H1 (cell line): ENCODE measurements at regions not wholly inside any gene's neighbourhood (a gene's known extent, or its start where the extent isn't known, plus 50 kb on each side); places are given as distances from the start of the nearest gene placed in this dataset.

ENCODE experiments used
- CTCF ChIA-PET: fragments of 300-600 bp; sonication (Branson Sonifier 250); formaldehyde crosslinking; loops from one replicate; lab custom pipeline; 2021; ENCODE audit not compliant: partially characterized antibody; lab: Charles Lee
- POLR2A ChIA-PET: fragments of 300-600 bp; sonication (Branson Sonifier 250); formaldehyde crosslinking; loops from one replicate; lab custom pipeline; 2021; ENCODE audit warnings: inconsistent platforms; ENCODE audit not compliant: partially characterized antibody; lab: Charles Lee
- DNase-seq, 2 experiments: peaks; one replicate each; pipeline versions ENCODE4 v3.0.0 to v3.0.0-alpha.2; 2010 to 2022; ENCODE audit warnings: low spot score in 2 of 2, low read depth in 1 of 2, mixed read lengths in 1 of 2
- FAIRE-seq: peaks from 2 replicates; lab custom pipeline; 2011; peaks lifted over from hg19 to GRCh38; lab: Jason Lieb, UNC
- H2AFZ ChIP-seq: 2 replicates; pipeline ENCODE4 v1.8.1; 2012; ENCODE audit warnings: low read length, inconsistent platforms
- H2AK5ac ChIP-seq: 2 replicates; pipeline ENCODE4 v1.6.1; 2013; ENCODE audit warnings: low read depth, low read length
- H2BK120ac ChIP-seq: replicated peaks from 2 replicates; pipeline ENCODE3; 2013; ENCODE audit warnings: low read depth, low read length, inconsistent platforms
- H2BK12ac ChIP-seq: 2 replicates; pipeline ENCODE4 v1.6.1; 2013; ENCODE audit warnings: low read depth, low read length
- H2BK15ac ChIP-seq: 2 replicates; pipeline ENCODE4 v1.6.1; 2013; ENCODE audit warnings: low read length
- H2BK20ac ChIP-seq: 2 replicates; pipeline ENCODE4 v1.6.1; 2013; ENCODE audit warnings: low read length
- H2BK5ac ChIP-seq: 2 replicates; pipeline ENCODE4 v1.6.1; 2013; ENCODE audit warnings: low read depth, low read length
- H3K14ac ChIP-seq: 2 replicates; pipeline ENCODE4 v1.6.1; 2013; ENCODE audit warnings: inconsistent platforms; ENCODE audit not compliant: insufficient read length
- H3K18ac ChIP-seq: 2 replicates; pipeline ENCODE4 v1.6.1; 2013; ENCODE audit warnings: low read length; ENCODE audit errors: extremely low read depth
- H3K23ac ChIP-seq: 2 replicates; pipeline ENCODE4 v1.6.1; 2013; ENCODE audit warnings: inconsistent platforms; ENCODE audit not compliant: insufficient read length
- H3K23me2 ChIP-seq: 2 replicates; pipeline ENCODE4 v1.6.1; 2013; ENCODE audit warnings: low read depth, low read length
- H3K27ac ChIP-seq: 2 replicates; pipeline ENCODE4 v1.6.1; 2011; ENCODE audit warnings: low read depth, low read length, inconsistent platforms
- H3K27me3 ChIP-seq, 4 experiments: replicated peaks in 1 of 4; 1 replicate in 1 of 4; 2 replicates in 3 of 4; pipeline versions ENCODE4 v1.6.1 to v1.8.1; 2011 to 2013; ENCODE audit warnings: low read length in 3 of 4, mild to moderate bottlenecking in 3 of 4, inconsistent platforms in 2 of 4, mixed read lengths in 2 of 4, moderate library complexity in 1 of 4; ENCODE audit not compliant: control insufficient read depth in 3 of 4, insufficient read depth in 3 of 4; ENCODE audit errors: extremely low read depth in 1 of 4
- H3K36me3 ChIP-seq, 4 experiments: 2 replicates each; pipeline versions ENCODE4 v1.6.1 to v1.8.1; 2011 to 2013; ENCODE audit warnings: mild to moderate bottlenecking in 4 of 4, low read length in 3 of 4, moderate library complexity in 2 of 4, control low read depth in 1 of 4, inconsistent platforms in 1 of 4; ENCODE audit not compliant: insufficient read depth in 4 of 4, control insufficient read depth in 2 of 4
- H3K4ac ChIP-seq: replicated peaks from 2 replicates; pipeline ENCODE3; 2013; ENCODE audit warnings: low read length, low read depth, mixed read lengths, inconsistent platforms; ENCODE audit not compliant: insufficient read length
- H3K4me1 ChIP-seq, 4 experiments: replicated peaks in 1 of 4; 1 replicate in 1 of 4; 2 replicates in 3 of 4; pipeline versions ENCODE4 v1.6.1 to v1.8.1; 2011 to 2013; ENCODE audit warnings: low read length in 3 of 4, inconsistent platforms in 2 of 4, mixed read lengths in 1 of 4; ENCODE audit not compliant: insufficient read depth in 4 of 4, control insufficient read depth in 3 of 4
- H3K4me2 ChIP-seq, 2 experiments: 2 replicates each; pipeline versions ENCODE4 v1.6.1 to v1.8.1; 2011 to 2013; ENCODE audit warnings: low read depth in 2 of 2, low read length in 2 of 2, control low read depth in 1 of 2, inconsistent platforms in 1 of 2, mild to moderate bottlenecking in 1 of 2; ENCODE audit not compliant: insufficient read depth in 1 of 2
- H3K4me3 ChIP-seq, 4 experiments: fragments of 200-600, 300-600 bp in 1 of 4; sonication (generic), shearing (Covaris generic), sonication (Bioruptor Twin) in 1 of 4; 2 replicates each; pipeline versions ENCODE4 v1.5.1 to v1.8.1; 2011 to 2016; ENCODE audit warnings: low read length in 4 of 4, low read depth in 3 of 4, control low read depth in 2 of 4, inconsistent platforms in 2 of 4, mild to moderate bottlenecking in 2 of 4, mixed read lengths in 1 of 4, moderate library complexity in 1 of 4; ENCODE audit not compliant: insufficient read depth in 2 of 4; ENCODE audit errors: extremely low read depth in 1 of 4
- H3K56ac ChIP-seq: replicated peaks from 2 replicates; pipeline ENCODE3; 2013; ENCODE audit warnings: low read depth, mild to moderate bottlenecking, mixed read lengths, low read length, inconsistent platforms; ENCODE audit not compliant: insufficient read length
- H3K79me1 ChIP-seq: 2 replicates; pipeline ENCODE4 v1.6.1; 2013; ENCODE audit warnings: low read depth, low read length, control low read depth
- H3K79me2 ChIP-seq, 2 experiments: 2 replicates each; pipeline versions ENCODE4 v1.6.1 to v1.8.1; 2012 to 2013; ENCODE audit warnings: low read length in 2 of 2, mild to moderate bottlenecking in 2 of 2, inconsistent platforms in 1 of 2; ENCODE audit not compliant: insufficient read depth in 2 of 2, control insufficient read depth in 1 of 2
- H3K9ac ChIP-seq, 4 experiments: replicated peaks in 1 of 4; 1 replicate in 1 of 4; 2 replicates in 3 of 4; pipeline versions ENCODE4 v1.6.1 to v1.8.1; 2011 to 2013; ENCODE audit warnings: low read depth in 3 of 4, low read length in 3 of 4, control low read depth in 2 of 4, mild to moderate bottlenecking in 2 of 4, moderate library complexity in 2 of 4, inconsistent platforms in 1 of 4; ENCODE audit errors: extremely low read depth in 1 of 4
- H3K9me3 ChIP-seq, 2 experiments: 2 replicates each; pipeline versions ENCODE4 v1.6.1 to v1.8.1; 2012 to 2013; ENCODE audit warnings: mild to moderate bottlenecking in 2 of 2, moderate library complexity in 2 of 2, control low read depth in 1 of 2, inconsistent platforms in 1 of 2, low read depth in 1 of 2, low read length in 1 of 2, mixed read lengths in 1 of 2; ENCODE audit not compliant: insufficient read depth in 2 of 2
- H4K20me1 ChIP-seq, 2 experiments: replicated peaks in 1 of 2; 2 replicates each; pipeline versions ENCODE3 to v1.8.1; 2011 to 2013; ENCODE audit warnings: inconsistent platforms in 2 of 2, low read length in 2 of 2, mild to moderate bottlenecking in 1 of 2; ENCODE audit not compliant: insufficient read depth in 2 of 2, control insufficient read depth in 1 of 2
- H4K5ac ChIP-seq: 2 replicates; pipeline ENCODE4 v1.6.1; 2013; ENCODE audit warnings: low read length, low read depth, mixed read lengths, inconsistent platforms; ENCODE audit not compliant: insufficient read length
- H4K8ac ChIP-seq: 2 replicates; pipeline ENCODE4 v1.8.0; 2013; ENCODE audit warnings: mild to moderate bottlenecking, moderate library complexity, low read length, inconsistent platforms; ENCODE audit not compliant: insufficient read depth; ENCODE audit errors: extremely low read depth
- H4K91ac ChIP-seq: replicated peaks from 2 replicates; pipeline ENCODE3; 2013; ENCODE audit warnings: low read length, mixed read lengths, inconsistent platforms; ENCODE audit not compliant: insufficient read length
- ATF2 ChIP-seq: IDR thresholded peaks from 2 replicates; pipeline ENCODE4 v1.6.1; 2012; ENCODE audit warnings: low read length, inconsistent platforms
- BACH1 ChIP-seq: IDR thresholded peaks from 2 replicates; pipeline ENCODE4 v1.6.1; 2012; ENCODE audit warnings: low read length, improper control_type of control experiment
- CREB1 ChIP-seq: IDR thresholded peaks from 2 replicates; pipeline ENCODE4 v1.6.1; 2012; ENCODE audit warnings: inconsistent platforms
- PHF8 ChIP-seq: fragments of 200-600 bp; sonication (generic); conservative IDR thresholded peaks from 2 replicates; pipeline ENCODE4 v1.7.1; 2012; ENCODE audit warnings: low read depth, mild to moderate bottlenecking, inconsistent platforms, low read length, moderate library complexity
- RAD21 ChIP-seq, 2 experiments: IDR thresholded peaks in 1 of 2; conservative IDR thresholded peaks in 1 of 2; 2 replicates each; pipeline ENCODE4 v1.6.1; 2011; ENCODE audit warnings: low read depth in 2 of 2, low read length in 2 of 2, improper control_type of control experiment in 1 of 2, inconsistent platforms in 1 of 2, mild to moderate bottlenecking in 1 of 2, moderate library complexity in 1 of 2
- WGBS, 2 experiments: shearing (Covaris generic) in 1 of 2; methylation state at CpG; one replicate each; pipeline versions ENCODE4 v1.1.6 to v1.1.7; 2013 to 2015; ENCODE audit warnings: low lambda C conversion rate in 2 of 2, mixed read lengths in 2 of 2, inconsistent platforms in 1 of 2, low coverage in 1 of 2, missing lambda C conversion rate in 1 of 2; ENCODE audit not compliant: insufficient replicate concordance in 2 of 2, insufficient coverage in 1 of 2, insufficient read length in 1 of 2; ENCODE audit errors: extremely low coverage in 1 of 2, missing lambda C conversion rate in 1 of 2; 5-methylcytosine and 5-hydroxymethylcytosine counted together

- no peak overlapping the region for H3K23ac ChIP-seq
- H3K36me3 ChIP-seq: no peaks in the 10 kb centered on the region
- H2BK12ac ChIP-seq: no peak overlapping the region
- H4K5ac ChIP-seq: no peak overlapping the region
- H4K8ac ChIP-seq: no peak overlapping the region
- FAIRE-seq: no peak
- no peak overlapping the region for H2BK20ac ChIP-seq
- no peak overlapping the region for H3K4me2 ChIP-seq
- no peak overlapping the region for H2AK5ac ChIP-seq
- no peak overlapping the region for H4K91ac ChIP-seq
- no peaks in the 10 kb centered on the region for H4K20me1 ChIP-seq
- DNase-seq: no peak
- H3K4ac ChIP-seq: no peak overlapping the region
- H3K9me3 ChIP-seq: peaks cover 14 to 35% of the 10 kb centered on the region in 2 experiments; a peak in 2 of 4 replicates
- H3K27ac ChIP-seq: no peak overlapping the region
- no peaks in the 10 kb centered on the region for H3K4me1 ChIP-seq
- H3K23me2 ChIP-seq: no peaks in the 10 kb centered on the region
- no peaks in the 10 kb centered on the region for H3K79me2 ChIP-seq
- no peak overlapping the region for H2AFZ ChIP-seq
- no peak overlapping the region for H2BK5ac ChIP-seq
- no peak overlapping the region for H3K56ac ChIP-seq
- H3K79me1 ChIP-seq: no peaks in the 10 kb centered on the region
- POLR2A ChIA-PET: interaction anchor here (0.6 kb wide), 1 partner anchor 11 kb away, joined by 5 read pairs; no protein-coding TSS in a partner anchor
- no peak overlapping the region for H2BK15ac ChIP-seq
- H3K9ac ChIP-seq: no peak overlapping the region
- WGBS, 2 experiments: 89% methylated on average over 3 of the region's 3 CpGs; no CpG with 5 or more reads in 1 of the 2 experiments
- no peak overlapping the region for H3K4me3 ChIP-seq
- H3K27me3 ChIP-seq: no peaks in the 10 kb centered on the region
- CTCF ChIA-PET: no interaction called here
- no peak overlapping the region for H3K14ac ChIP-seq
- H2BK120ac ChIP-seq: no peak overlapping the region
- H3K18ac ChIP-seq: no peak overlapping the region
- no peak for TF ChIP-seq ATF2
- no peak for TF ChIP-seq BACH1
- TF ChIP-seq CREB1: no peak
- no peak for TF ChIP-seq PHF8
- TF ChIP-seq RAD21 (IDR thresholded peaks at IDR 0.05 in 1 of 2, conservative IDR thresholded peaks at IDR 0.05 in 1 of 2; ENCODE audit: low read depth in 2 of 2, low read length in 2 of 2): no peak
Measured at GRCh38 chr15:54808321-54808720, 388.4 kb downstream of the RSL24D1 start.
